Pancreas (tissue), 10 donors: ENCODE measurements at regions not wholly inside any gene's neighbourhood (a gene's known extent, or its start where the extent isn't known, plus 50 kb on each side); places are given as distances from the start of the nearest gene placed in this dataset.

Experiments used
- ATAC-seq, 4 donors: fragments of 200-7000 bp; cut with Tn5 transposase; one replicate each; pipeline versions ENCODE4 v1.8.0 to v1.9.1; 2020; ENCODE audit warnings: mild to moderate bottlenecking in 4 of 4, moderate library complexity in 4 of 4
- DNase-seq, 6 donors: peaks; one replicate each; pipeline ENCODE4 v3.0.0-alpha.2; 2020
- FAIRE-seq: peaks from 2 replicates; lab custom pipeline; 2012; peaks lifted over from hg19 to GRCh38; lab: Jason Lieb, UNC
- H3K27ac ChIP-seq, 4 donors: fragments of 200-600 bp; sonication (generic); 1 replicate in 3 of 4; 2 replicates in 1 of 4; pipeline versions ENCODE4 v1.5.0 to v1.8.0; 2020
- H3K27me3 ChIP-seq, 4 donors: fragments of 200-600 bp; one replicate each; pipeline ENCODE4 v1.8.0; 2021
- H3K36me3 ChIP-seq, 3 donors: fragments of 200-600 bp; sonication (generic) in 1 of 3; one replicate each; pipeline versions ENCODE4 v1.5.0 to v1.8.0; 2020 to 2021
- H3K4me1 ChIP-seq, 3 donors: fragments of 200-600 bp; one replicate each; pipeline ENCODE4 v1.8.0; 2021
- H3K4me3 ChIP-seq, 4 donors: fragments of 200-600 bp; sonication (generic) in 2 of 4; one replicate each; pipeline versions ENCODE4 v1.5.0 to v1.8.0; 2020 to 2021
- H3K9me3 ChIP-seq, 4 donors: fragments of 200-600 bp; one replicate each; pipeline ENCODE4 v1.8.0; 2021
- WGBS, 2 donors: extraction: QIAGEN DNeasy Blood & Tissue Kit; methylation state at CpG; one replicate each; pipeline ENCODE4 v1.1.7; 2013; 5-methylcytosine and 5-hydroxymethylcytosine counted together
- intact Hi-C, 3 donors: fragments of 100-400 bp; cut with DNase I; formaldehyde crosslinking; loops; one replicate each; pipeline versions ENCODE4 v1.11.1 to v1.14.2; 2022
- TF ChIP-seq, protein P1 (sequence below), 4 donors: fragments of 200-600 bp; sonication (generic) in 3 of 4; IDR thresholded peaks; one replicate each; pipeline versions ENCODE4 v1.5.0 to v1.8.0; 2021; ENCODE audit warnings: antibody characterized with exemption in 4 of 4
- donor health status: healthy with polysubstance abuse.
- donor health status: DM: no; HTN: no; CAD: no; lungs with moderate emphysema.
- donor health status: DM: no; HTN: no; CAD: no.
- donor health status: control.
- donor health status: control.
- donor health status: Bipolar disorder and iron deficiency.
- donor health status: DM: yes; HTN: yes; CAD: no.
- donor health status: DM: no; HTN: no; CAD: no.
- donor health status: DM: no; HTN: no; CAD: no.
- donor health status: DM: yes; HTN: yes; CAD: no.

GRCh38 chr12:76195920-76196319, 111.4 kb upstream of the NAP1L1 start:
- intact Hi-C loops = no loop called here
- H3K27me3 ChIP-seq = no peaks in the 10 kb centered on the region
- ATAC-seq (no peak), DNase-seq (no peak), FAIRE-seq (no peak)
- H3K4me3 ChIP-seq = no peak overlapping the region
- TF ChIP-seq, protein P1, sequence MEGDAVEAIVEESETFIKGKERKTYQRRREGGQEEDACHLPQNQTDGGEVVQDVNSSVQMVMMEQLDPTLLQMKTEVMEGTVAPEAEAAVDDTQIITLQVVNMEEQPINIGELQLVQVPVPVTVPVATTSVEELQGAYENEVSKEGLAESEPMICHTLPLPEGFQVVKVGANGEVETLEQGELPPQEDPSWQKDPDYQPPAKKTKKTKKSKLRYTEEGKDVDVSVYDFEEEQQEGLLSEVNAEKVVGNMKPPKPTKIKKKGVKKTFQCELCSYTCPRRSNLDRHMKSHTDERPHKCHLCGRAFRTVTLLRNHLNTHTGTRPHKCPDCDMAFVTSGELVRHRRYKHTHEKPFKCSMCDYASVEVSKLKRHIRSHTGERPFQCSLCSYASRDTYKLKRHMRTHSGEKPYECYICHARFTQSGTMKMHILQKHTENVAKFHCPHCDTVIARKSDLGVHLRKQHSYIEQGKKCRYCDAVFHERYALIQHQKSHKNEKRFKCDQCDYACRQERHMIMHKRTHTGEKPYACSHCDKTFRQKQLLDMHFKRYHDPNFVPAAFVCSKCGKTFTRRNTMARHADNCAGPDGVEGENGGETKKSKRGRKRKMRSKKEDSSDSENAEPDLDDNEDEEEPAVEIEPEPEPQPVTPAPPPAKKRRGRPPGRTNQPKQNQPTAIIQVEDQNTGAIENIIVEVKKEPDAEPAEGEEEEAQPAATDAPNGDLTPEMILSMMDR (IDR thresholded peaks at IDR 0.05) = no peak
- WGBS, 2 donors = 24 to 29% methylated on average over 1 of the region's 1 CpG
- H3K4me1 ChIP-seq = no peaks in the 10 kb centered on the region
- no peak overlapping the region for H3K27ac ChIP-seq
- no peaks in the 10 kb centered on the region for H3K36me3 ChIP-seq
- H3K9me3 ChIP-seq = no peaks in the 10 kb centered on the region

- ATAC-seq = no peak
- TF ChIP-seq, protein P1 (IDR thresholded peaks at IDR 0.05) = no peak
- FAIRE-seq = no peak
- Histone ChIP-seq H3K4me3 (no peak overlapping the region), H3K27ac (no peak overlapping the region), H3K9me3 (no peaks in the 10 kb centered on the region), H3K4me1 (no peaks in the 10 kb centered on the region), H3K27me3 (no peaks in the 10 kb centered on the region), H3K36me3 (no peaks in the 10 kb centered on the region)
- intact Hi-C loops = no loop called here
- no peak for DNase-seq
Measured at GRCh38 chr12:76194724-76195123, 110.2 kb upstream of the NAP1L1 start.

GRCh38 chr12:76193961-76194360, 109.5 kb upstream of the NAP1L1 start:
- TF ChIP-seq, protein P1 (IDR thresholded peaks at IDR 0.05) = no peak
- ATAC-seq (no peak), DNase-seq (no peak), FAIRE-seq (no peak)
- Histone ChIP-seq H3K9me3 (no peaks in the 10 kb centered on the region), H3K27ac (no peak overlapping the region), H3K4me3 (no peak overlapping the region), H3K36me3 (no peaks in the 10 kb centered on the region), H3K27me3 (no peaks in the 10 kb centered on the region), H3K4me1 (no peaks in the 10 kb centered on the region)
- 48 to 64% methylated on average over 4 of the region's 4 CpGs for WGBS, 2 donors
- intact Hi-C loops = no loop called here

DNA sequence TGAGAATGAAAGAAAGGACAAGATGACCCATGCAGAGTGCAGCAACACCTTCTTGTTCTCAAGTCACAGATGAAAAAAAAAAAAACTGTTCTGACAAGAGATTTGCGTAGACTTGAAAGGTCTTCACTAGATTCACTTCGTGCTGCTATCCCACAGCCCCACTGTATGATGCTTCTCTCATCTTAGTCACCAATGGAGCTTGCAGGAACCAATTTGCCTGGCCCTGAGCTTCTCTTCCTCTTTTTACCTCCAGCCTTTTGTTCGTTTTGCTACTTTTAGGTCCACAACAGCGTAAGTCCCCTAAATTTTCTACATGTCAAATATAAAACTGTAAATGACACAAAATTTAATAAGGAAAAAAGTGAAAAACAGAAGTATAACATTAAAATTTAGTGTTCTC, 107.9 kb upstream of the NAP1L1 start:
- Histone ChIP-seq H3K36me3 (no peaks in the 10 kb centered on the region), H3K4me3 (no peak overlapping the region), H3K4me1 (no peaks in the 10 kb centered on the region), H3K9me3 (no peaks in the 10 kb centered on the region), H3K27me3 (no peaks in the 10 kb centered on the region), H3K27ac (no peak overlapping the region)
- DNase-seq (no peak), FAIRE-seq (no peak), ATAC-seq (no peak)
- 65 to 79% methylated on average over 4 of the region's 4 CpGs for WGBS, 2 donors
- TF ChIP-seq, protein P1 (IDR thresholded peaks at IDR 0.05) = no peak
- intact Hi-C loops = no loop called here

GRCh38 chr12:76190299-76190698, 105.8 kb upstream of the NAP1L1 start:
- H3K27me3 ChIP-seq = no peaks in the 10 kb centered on the region
- H3K27ac ChIP-seq = no peak overlapping the region
- intact Hi-C loops = no loop called here
- H3K4me3 ChIP-seq = no peak overlapping the region
- no peaks in the 10 kb centered on the region for H3K9me3 ChIP-seq
- DNase-seq (no peak), FAIRE-seq (no peak), ATAC-seq (no peak)
- no peaks in the 10 kb centered on the region for H3K36me3 ChIP-seq
- 55 to 61% methylated on average over 2 of the region's 2 CpGs for WGBS, 2 donors
- TF ChIP-seq, protein P1 (IDR thresholded peaks at IDR 0.05) = no peak
- H3K4me1 ChIP-seq = no peaks in the 10 kb centered on the region
